ENCODE measurements at regions not wholly inside any gene's neighbourhood (a gene's known extent, or its start where the extent isn't known, plus 50 kb on each side); places are given as distances from the start of the nearest gene placed in this dataset.

- TF ChIP-seq CTCF (IDR thresholded peaks at IDR 0.05; ENCODE audit: low read depth, low read length) = no peak
- no peak overlapping the region for H3K4me3 ChIP-seq (replicated peaks in 1 of 2; ENCODE audit: low read depth in 2 of 2, low read length in 2 of 2)
- peak; percentile 68 to 89 for DNase-seq (ENCODE audit: low read depth in 2 of 2)
Observed at GRCh38 chr5:9888501-9888901, 258.4 kb upstream of the TAS2R1 start.

- no peak for TF ChIP-seq CTCF (IDR thresholded peaks at IDR 0.05; ENCODE audit: low read depth, low read length)
- no peak overlapping the region for H3K4me3 ChIP-seq (replicated peaks in 1 of 2; ENCODE audit: low read depth in 2 of 2, low read length in 2 of 2)
- no peak for DNase-seq (ENCODE audit: low read depth in 2 of 2)
Observed at GRCh38 chr5:9885164-9885563, 255.0 kb upstream of the TAS2R1 start.

GRCh38 chr5:9878206-9878605, 248.1 kb upstream of the TAS2R1 start:
- H3K4me3 ChIP-seq (replicated peaks in 1 of 2; ENCODE audit: low read depth in 2 of 2, low read length in 2 of 2) = no peak overlapping the region
- TF ChIP-seq CTCF (IDR thresholded peaks at IDR 0.05; ENCODE audit: low read depth, low read length) = no peak
- no peak for DNase-seq (ENCODE audit: low read depth in 2 of 2)

GRCh38 chr5:9877488-9877887, 247.3 kb upstream of the TAS2R1 start:
- peak in 1 of 2 donors; percentile 35 for DNase-seq (ENCODE audit: low read depth in 2 of 2)
- TF ChIP-seq CTCF (IDR thresholded peaks at IDR 0.05; ENCODE audit: low read depth, low read length) = no peak
- no peak overlapping the region for H3K4me3 ChIP-seq (replicated peaks in 1 of 2; ENCODE audit: low read depth in 2 of 2, low read length in 2 of 2)

- DNase-seq (ENCODE audit: low read depth in 2 of 2) = no peak
- no peak overlapping the region for H3K4me3 ChIP-seq (replicated peaks in 1 of 2; ENCODE audit: low read depth in 2 of 2, low read length in 2 of 2)
- no peak for TF ChIP-seq CTCF (IDR thresholded peaks at IDR 0.05; ENCODE audit: low read depth, low read length)
Observed at GRCh38 chr5:9876451-9876850, 246.3 kb upstream of the TAS2R1 start.

- TF ChIP-seq CTCF (IDR thresholded peaks at IDR 0.05; ENCODE audit: low read depth, low read length) = no peak
- DNase-seq (ENCODE audit: low read depth in 2 of 2) = peak; percentile 24 to 85
- no peak overlapping the region for H3K4me3 ChIP-seq (replicated peaks in 1 of 2; ENCODE audit: low read depth in 2 of 2, low read length in 2 of 2)
Observed at GRCh38 chr5:9869616-9870288, 239.6 kb upstream of the TAS2R1 start.

GRCh38 chr5:9865574-9865973, 235.4 kb upstream of the TAS2R1 start:
- TF ChIP-seq CTCF (IDR thresholded peaks at IDR 0.05; ENCODE audit: low read depth, low read length) = no peak
- peak in 1 of 2 donors; percentile 13 for DNase-seq (ENCODE audit: low read depth in 2 of 2)
- no peak overlapping the region for H3K4me3 ChIP-seq (replicated peaks in 1 of 2; ENCODE audit: low read depth in 2 of 2, low read length in 2 of 2)

All from cardiac fibroblast (primary cell).